NCI-H446 treated with DMSO at 0.1 percent for 48 hours (cell line): ENCODE measurements at regions not wholly inside any gene's neighbourhood (a gene's known extent, or its start where the extent isn't known, plus 50 kb on each side); places are given as distances from the start of the nearest gene placed in this dataset.

Experiments
- DNase-seq: peaks from one replicate; lab custom pipeline; 2025; lab: John Stamatoyannopoulos, UW

- DNase-seq, result no peak
Observed at GRCh38 chr1:177847843-177848242, 122.0 kb downstream of the SEC16B start.

- no peak for DNase-seq
Observed at GRCh38 chr1:177838907-177839485, 130.9 kb downstream of the SEC16B start.

- DNase-seq, result no peak
Observed at GRCh38 chr1:177833631-177834030, 136.2 kb downstream of the SEC16B start.

GRCh38 chr1:177830531-177831135 lies 139.2 kb downstream of the SEC16B start:
- DNase-seq, result no peak

GRCh38 chr1:177825276-177825901 lies 144.5 kb downstream of the SEC16B start:
- no peak for DNase-seq

- no peak for DNase-seq
Observed at GRCh38 chr1:177824508-177824982, 145.3 kb downstream of the SEC16B start.

GRCh38 chr1:177820213-177820612 lies 149.6 kb downstream of the SEC16B start:
- no peak for DNase-seq

GRCh38 chr1:177817937-177818875 lies 151.7 kb downstream of the SEC16B start:
- no peak for DNase-seq

GRCh38 chr1:177812650-177813049 lies 157.2 kb downstream of the SEC16B start:
- DNase-seq, result no peak

GRCh38 chr1:177812144-177812543 lies 157.7 kb downstream of the SEC16B start:
- no peak for DNase-seq

GRCh38 chr1:177811429-177811828 lies 158.4 kb downstream of the SEC16B start:
- DNase-seq, result no peak

GRCh38 chr1:177809819-177810218 lies 160.0 kb downstream of the SEC16B start:
- DNase-seq, result no peak

GRCh38 chr1:177802304-177802703 lies 167.6 kb downstream of the SEC16B start:
- no peak for DNase-seq

GRCh38 chr1:177801790-177802189 lies 168.1 kb downstream of the SEC16B start:
- no peak for DNase-seq

GRCh38 chr1:177800400-177801088 lies 169.3 kb downstream of the SEC16B start:
- DNase-seq, result no peak

- DNase-seq, result no peak
Observed at GRCh38 chr1:177799746-177800145, 170.1 kb downstream of the SEC16B start.

GRCh38 chr1:177798614-177799013 lies 171.2 kb downstream of the SEC16B start:
- no peak for DNase-seq

GRCh38 chr1:177796561-177796960 lies 173.3 kb downstream of the SEC16B start:
- no peak for DNase-seq

GRCh38 chr1:177794376-177794991 lies 175.4 kb downstream of the SEC16B start:
- no peak for DNase-seq

GRCh38 chr1:177793900-177794299 lies 176.0 kb downstream of the SEC16B start:
- no peak for DNase-seq

GRCh38 chr1:177790566-177790965 lies 179.3 kb downstream of the SEC16B start:
- no peak for DNase-seq
